Eye (tissue), 1 donor: ENCODE measurements at regions not wholly inside any gene's neighbourhood (a gene's known extent, or its start where the extent isn't known, plus 50 kb on each side); places are given as distances from the start of the nearest gene placed in this dataset.

Experiments
- DNase-seq: peaks from one replicate; pipeline ENCODE4 v3.0.0-alpha.2; 2015

- DNase-seq = no peak
Observed at GRCh38 chr4:126798214-126798613, 834.5 kb upstream of the INTU start.

- no peak for DNase-seq
Observed at GRCh38 chr4:126799416-126799815, 833.3 kb upstream of the INTU start.

GRCh38 chr4:126799971-126800574, 832.7 kb upstream of the INTU start:
- no peak for DNase-seq

- DNase-seq = peak; percentile 62
Observed at GRCh38 chr4:126800575-126801141, 832.1 kb upstream of the INTU start.

- peak; percentile 27 for DNase-seq
Observed at GRCh38 chr4:126807132-126807531, 825.6 kb upstream of the INTU start.

- DNase-seq = no peak
Observed at GRCh38 chr4:126812076-126812475, 820.7 kb upstream of the INTU start.

- DNase-seq = no peak
Observed at GRCh38 chr4:126820631-126821030, 812.1 kb upstream of the INTU start.

GRCh38 chr4:126821152-126821551, 811.6 kb upstream of the INTU start:
- DNase-seq = no peak

GRCh38 chr4:126825083-126825482, 807.7 kb upstream of the INTU start:
- no peak for DNase-seq

- no peak for DNase-seq
Observed at GRCh38 chr4:126827669-126828068, 805.1 kb upstream of the INTU start.

GRCh38 chr4:126834854-126835253, 797.9 kb upstream of the INTU start:
- no peak for DNase-seq

GRCh38 chr4:126838941-126839679, 793.6 kb upstream of the INTU start:
- no peak for DNase-seq

- DNase-seq = no peak
Observed at GRCh38 chr4:126843492-126844067, 789.2 kb upstream of the INTU start.

GRCh38 chr4:126850286-126850685, 782.5 kb upstream of the INTU start:
- DNase-seq = no peak

GRCh38 chr4:126851391-126851790, 781.4 kb upstream of the INTU start:
- no peak for DNase-seq

- no peak for DNase-seq
Observed at GRCh38 chr4:126853715-126854114, 779.0 kb upstream of the INTU start.

GRCh38 chr4:126856906-126857305, 775.9 kb upstream of the INTU start:
- no peak for DNase-seq

GRCh38 chr4:126859314-126859713, 773.4 kb upstream of the INTU start:
- no peak for DNase-seq

- DNase-seq = no peak
Observed at GRCh38 chr4:126859872-126860271, 772.9 kb upstream of the INTU start.

GRCh38 chr4:126860308-126860707, 772.4 kb upstream of the INTU start:
- DNase-seq = no peak

- no peak for DNase-seq
Observed at GRCh38 chr4:126869967-126870366, 762.8 kb upstream of the INTU start.

- DNase-seq = no peak
Observed at GRCh38 chr4:126871810-126872209, 760.9 kb upstream of the INTU start.

GRCh38 chr4:126874533-126874932, 758.2 kb upstream of the INTU start:
- no peak for DNase-seq

- no peak for DNase-seq
Observed at GRCh38 chr4:126888968-126889367, 743.8 kb upstream of the INTU start.
